Thoracic aorta (tissue), 2 donors: ENCODE measurements at regions not wholly inside any gene's neighbourhood (a gene's known extent, or its start where the extent isn't known, plus 50 kb on each side); places are given as distances from the start of the nearest gene placed in this dataset.

ENCODE experiments used
- ATAC-seq: fragments of 150-250 bp; one replicate; pipeline ENCODE4 v1.8.0; 2017; ENCODE audit warnings: low read depth; ENCODE audit not compliant: insufficient number of reproducible peaks, low FRiP score
- DNase-seq: peaks from one replicate; pipeline ENCODE4 v3.0.0-alpha.2; 2020; ENCODE audit warnings: low spot score
- H3K27ac ChIP-seq, 2 donors: fragments of 200-600 bp; sonication (generic); 1 replicate in 1 of 2; 2 replicates in 1 of 2; pipeline ENCODE4 v1.5.1; 2016; ENCODE audit warnings: mild to moderate bottlenecking in 2 of 2, moderate library complexity in 2 of 2
- H3K27me3 ChIP-seq: fragments of 200-600 bp; sonication (generic); replicated peaks from 2 replicates; pipeline ENCODE4 v1.6.0; 2016; ENCODE audit warnings: mild to moderate bottlenecking; ENCODE audit not compliant: insufficient read depth
- H3K36me3 ChIP-seq: fragments of 200-600 bp; sonication (generic); one replicate; pipeline ENCODE4 v1.5.1; 2016
- H3K4me1 ChIP-seq, 2 donors: fragments of 200-600 bp; sonication (generic); 1 replicate in 1 of 2; 2 replicates in 1 of 2; pipeline versions ENCODE4 v1.5.1 to v1.6.0; 2016; ENCODE audit warnings: low read depth in 2 of 2, mild to moderate bottlenecking in 1 of 2; ENCODE audit not compliant: control insufficient read depth in 1 of 2
- H3K4me3 ChIP-seq: fragments of 200-600 bp; sonication (generic); 2 replicates; pipeline ENCODE4 v1.5.1; 2016; ENCODE audit warnings: mild to moderate bottlenecking
- H3K9me3 ChIP-seq: fragments of 200-600 bp; sonication (generic); 2 replicates; pipeline ENCODE4 v1.5.1; 2016
- TF ChIP-seq, protein P1 (sequence below): fragments of 200-600 bp; sonication (generic); IDR thresholded peaks from one replicate; pipeline ENCODE4 v1.5.1; 2019; ENCODE audit warnings: antibody characterized with exemption

DNA sequence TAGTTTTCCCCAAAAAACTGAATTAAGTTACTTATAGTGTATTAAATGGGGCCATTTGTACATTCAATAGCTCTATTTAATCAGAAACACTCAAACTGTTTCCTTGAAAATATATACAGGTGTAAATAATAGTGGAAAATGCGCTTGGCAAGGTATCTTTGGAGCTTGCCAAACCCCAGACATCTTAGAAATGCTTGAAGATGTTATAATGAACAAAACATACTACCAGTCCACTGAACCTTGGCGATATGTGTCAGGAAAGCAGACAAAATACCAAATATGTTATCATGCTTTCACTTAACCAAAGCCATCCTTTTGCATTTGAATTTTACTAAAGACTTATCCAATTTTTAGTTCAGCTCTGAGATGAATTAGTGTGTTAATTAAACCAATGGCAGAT, 352.7 kb upstream of the SEMA3A start:
- no peak for ATAC-seq
- no peaks in the 10 kb centered on the region for H3K36me3 ChIP-seq
- H3K27ac ChIP-seq, result no peak overlapping the region
- no peaks in the 10 kb centered on the region for H3K27me3 ChIP-seq
- H3K4me1 ChIP-seq, result no peaks in the 10 kb centered on the region
- no peak overlapping the region for H3K4me3 ChIP-seq
- DNase-seq, result no peak
- TF ChIP-seq, protein P1, sequence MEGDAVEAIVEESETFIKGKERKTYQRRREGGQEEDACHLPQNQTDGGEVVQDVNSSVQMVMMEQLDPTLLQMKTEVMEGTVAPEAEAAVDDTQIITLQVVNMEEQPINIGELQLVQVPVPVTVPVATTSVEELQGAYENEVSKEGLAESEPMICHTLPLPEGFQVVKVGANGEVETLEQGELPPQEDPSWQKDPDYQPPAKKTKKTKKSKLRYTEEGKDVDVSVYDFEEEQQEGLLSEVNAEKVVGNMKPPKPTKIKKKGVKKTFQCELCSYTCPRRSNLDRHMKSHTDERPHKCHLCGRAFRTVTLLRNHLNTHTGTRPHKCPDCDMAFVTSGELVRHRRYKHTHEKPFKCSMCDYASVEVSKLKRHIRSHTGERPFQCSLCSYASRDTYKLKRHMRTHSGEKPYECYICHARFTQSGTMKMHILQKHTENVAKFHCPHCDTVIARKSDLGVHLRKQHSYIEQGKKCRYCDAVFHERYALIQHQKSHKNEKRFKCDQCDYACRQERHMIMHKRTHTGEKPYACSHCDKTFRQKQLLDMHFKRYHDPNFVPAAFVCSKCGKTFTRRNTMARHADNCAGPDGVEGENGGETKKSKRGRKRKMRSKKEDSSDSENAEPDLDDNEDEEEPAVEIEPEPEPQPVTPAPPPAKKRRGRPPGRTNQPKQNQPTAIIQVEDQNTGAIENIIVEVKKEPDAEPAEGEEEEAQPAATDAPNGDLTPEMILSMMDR, result no peak
- H3K9me3 ChIP-seq, result no peaks in the 10 kb centered on the region

DNA sequence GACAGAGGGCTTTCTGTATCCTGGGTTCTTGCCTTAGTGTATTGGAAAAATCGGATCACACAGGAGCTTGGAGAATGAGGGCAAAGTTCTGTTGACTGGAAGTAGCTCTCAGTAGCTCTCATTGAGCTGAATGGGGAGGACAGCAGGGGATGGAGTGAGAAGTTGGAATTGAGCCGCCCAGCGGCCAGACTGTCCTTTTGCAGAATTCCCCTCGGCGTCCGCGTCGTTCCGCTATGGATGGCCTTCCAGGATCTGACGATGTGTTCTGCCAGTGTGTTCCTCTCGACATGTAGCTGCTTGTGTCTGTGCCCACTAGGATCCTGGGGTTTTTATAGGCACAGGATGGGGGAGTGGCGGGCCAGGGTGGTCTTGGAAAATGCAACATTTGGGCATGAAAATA, 351.8 kb upstream of the SEMA3A start:
- Histone ChIP-seq H3K27me3 (no peaks in the 10 kb centered on the region), H3K9me3 (no peaks in the 10 kb centered on the region), H3K4me1 (no peaks in the 10 kb centered on the region), H3K4me3 (no peak overlapping the region), H3K36me3 (no peaks in the 10 kb centered on the region), H3K27ac (no peak overlapping the region)
- ATAC-seq (no peak), DNase-seq (no peak)
- TF ChIP-seq, protein P1, result no peak

DNA sequence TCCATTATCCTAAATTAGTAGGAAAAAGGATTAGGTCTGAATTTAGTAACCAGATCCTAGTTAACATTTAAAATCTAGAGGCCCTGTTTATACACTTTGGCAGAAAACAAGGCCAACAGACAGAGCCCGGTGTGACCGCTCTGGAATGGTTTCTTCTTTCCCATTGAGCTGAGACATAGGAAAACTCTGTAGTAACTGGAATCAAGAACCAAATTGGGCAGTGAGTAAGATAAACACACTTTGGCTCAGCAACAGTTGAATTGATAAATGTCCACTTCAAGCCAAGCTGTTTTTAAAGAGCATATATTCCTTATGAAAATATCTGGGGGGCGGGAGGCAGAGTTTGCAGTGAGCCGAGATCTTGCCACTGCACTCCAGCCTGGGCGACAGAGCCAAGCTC, 343.7 kb upstream of the SEMA3A start:
- no peak for DNase-seq
- no peaks in the 10 kb centered on the region for H3K9me3 ChIP-seq
- ATAC-seq, result no peak
- no peak overlapping the region for H3K4me3 ChIP-seq
- no peaks in the 10 kb centered on the region for H3K27me3 ChIP-seq
- no peak overlapping the region for H3K27ac ChIP-seq
- H3K4me1 ChIP-seq, result peaks cover 0 to 8% of the 10 kb centered on the region in 2 donors
- TF ChIP-seq, protein P1, result no peak
- H3K36me3 ChIP-seq, result no peaks in the 10 kb centered on the region

DNA sequence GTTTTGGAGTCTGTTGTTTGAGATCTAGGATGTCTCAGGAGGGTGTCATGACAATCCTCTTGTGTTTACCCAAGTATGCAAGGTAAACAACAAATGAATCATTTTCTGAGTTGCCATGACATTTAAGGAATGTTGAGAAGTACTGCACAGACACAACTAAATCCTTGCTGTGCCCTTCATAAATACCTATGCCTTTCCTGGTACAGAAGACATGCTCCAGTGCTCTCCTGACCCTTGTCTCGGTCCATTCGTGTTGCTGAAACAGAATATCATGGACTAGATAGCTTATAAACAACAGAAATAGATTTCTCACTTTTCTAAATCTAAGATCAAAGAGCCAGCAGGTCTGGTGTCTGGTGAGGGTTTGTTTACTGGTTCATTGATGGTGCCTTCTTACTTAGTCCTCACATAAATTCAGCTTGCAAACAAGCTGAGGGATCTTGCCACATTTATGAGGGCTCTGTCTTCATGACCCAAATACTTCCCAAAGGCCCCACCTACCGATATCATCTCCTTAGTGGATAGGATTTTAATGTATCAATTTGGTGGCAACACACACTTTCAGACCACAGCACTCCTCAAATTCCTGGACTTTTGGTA, 341.8 kb upstream of the SEMA3A start:
- TF ChIP-seq, protein P1, result no peak
- no peak for ATAC-seq
- Histone ChIP-seq H3K27me3 (no peaks in the 10 kb centered on the region), H3K27ac (no peak overlapping the region), H3K9me3 (no peaks in the 10 kb centered on the region), H3K4me1 (peaks cover 0 to 8% of the 10 kb centered on the region in 2 donors), H3K4me3 (no peak overlapping the region), H3K36me3 (no peaks in the 10 kb centered on the region)
- DNase-seq, result no peak

DNA sequence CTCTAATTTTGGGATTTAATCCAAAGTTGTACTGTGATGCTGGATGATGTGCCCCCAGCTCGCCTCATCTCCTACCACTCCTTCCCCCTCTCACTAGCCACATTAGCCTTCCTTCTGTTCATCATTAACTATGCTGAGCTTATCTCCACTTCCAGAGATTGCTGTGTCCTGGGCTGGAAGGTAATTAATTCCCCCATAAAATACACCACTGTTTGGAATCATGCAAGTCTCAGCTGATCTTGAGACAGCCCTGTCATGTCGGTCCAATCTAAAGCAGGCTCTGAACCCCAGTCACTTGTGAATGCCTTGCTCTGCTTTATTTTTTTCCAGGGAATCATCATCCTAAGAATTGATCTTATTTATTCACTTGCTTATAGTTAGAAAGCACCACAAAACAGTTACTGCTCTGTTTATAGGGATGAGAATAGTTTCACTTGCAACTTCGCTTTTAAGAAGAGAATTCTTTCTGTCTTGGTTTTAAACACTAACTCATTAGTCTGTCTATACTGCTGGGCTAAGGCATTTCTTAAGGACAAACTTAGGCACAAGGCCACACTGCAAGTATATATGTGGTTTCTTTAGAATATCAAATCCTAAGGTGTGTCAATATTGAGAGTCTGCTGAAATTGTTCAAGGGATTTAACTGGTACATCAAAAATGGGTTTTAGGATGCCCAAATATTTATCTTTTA, 341.1 kb upstream of the SEMA3A start:
- Histone ChIP-seq H3K4me3 (no peak overlapping the region), H3K27ac (no peak overlapping the region), H3K9me3 (no peaks in the 10 kb centered on the region), H3K4me1 (peaks cover 0 to 8% of the 10 kb centered on the region in 2 donors), H3K27me3 (no peaks in the 10 kb centered on the region), H3K36me3 (no peaks in the 10 kb centered on the region)
- ATAC-seq (no peak), DNase-seq (no peak)
- TF ChIP-seq, protein P1, result no peak
